ENCODE measurements at regions not wholly inside any gene's neighbourhood (a gene's known extent, or its start where the extent isn't known, plus 50 kb on each side); places are given as distances from the start of the nearest gene placed in this dataset.

- TF ChIP-seq CTCF (conservative IDR thresholded peaks at IDR 0.05) (no peak), ZFX (IDR thresholded peaks at IDR 0.05) (no peak)
Observed at GRCh38 chr18:10240973-10241372, 213.5 kb upstream of the APCDD1 start.
